Breast epithelium (tissue), 4 donors: ENCODE measurements at regions not wholly inside any gene's neighbourhood (a gene's known extent, or its start where the extent isn't known, plus 50 kb on each side); places are given as distances from the start of the nearest gene placed in this dataset.
"Not testable (repeated sequence)": the region's sequence is repeated elsewhere in the genome, so short reads cannot be mapped to it uniquely, and the experiment has no call there.

Source experiments
- DNase-seq, 2 donors: peaks; one replicate each; pipeline ENCODE4 v3.0.0-alpha.2; 2019; ENCODE audit warnings: low spot score in 2 of 2
- H3K27ac ChIP-seq, 2 donors: fragments of 200-600 bp; sonication (generic) in 1 of 2; one replicate each; pipeline ENCODE4 v1.5.1; 2016 to 2019; ENCODE audit warnings: mild to moderate bottlenecking in 1 of 2
- H3K27me3 ChIP-seq, 2 donors: fragments of 200-600 bp; sonication (generic) in 1 of 2; one replicate each; pipeline versions ENCODE4 v1.5.1 to v1.6.0; 2017 to 2019; ENCODE audit warnings: control low read depth in 1 of 2, mild to moderate bottlenecking in 1 of 2
- H3K36me3 ChIP-seq: fragments of 200-600 bp; one replicate; pipeline ENCODE4 v1.5.1; 2019
- H3K4me1 ChIP-seq, 2 donors: fragments of 200-600 bp; sonication (generic); one replicate each; pipeline ENCODE4 v1.5.1; 2016 to 2019; ENCODE audit warnings: control low read depth in 1 of 2
- H3K4me3 ChIP-seq, 3 donors: fragments of 200-600 bp; sonication (generic); 1 replicate in 2 of 3; 2 replicates in 1 of 3; pipeline ENCODE4 v1.5.1; 2016 to 2019; ENCODE audit warnings: mild to moderate bottlenecking in 3 of 3, moderate library complexity in 2 of 3
- H3K9me3 ChIP-seq, 2 donors: fragments of 200-600 bp; sonication (generic) in 1 of 2; one replicate each; pipeline ENCODE4 v1.5.1; 2016 to 2019; ENCODE audit warnings: control low read depth in 1 of 2
- CTCF ChIP-seq, 3 donors: fragments of 450-650 bp; IDR thresholded peaks; one replicate each; pipeline ENCODE4 v1.5.1; 2016 to 2017; ENCODE audit warnings: antibody characterized with exemption in 3 of 3, mild to moderate bottlenecking in 3 of 3, moderate library complexity in 3 of 3
- POLR2A ChIP-seq: fragments of 450-650 bp; IDR thresholded peaks from one replicate; pipeline ENCODE4 v1.6.1; 2016; ENCODE audit warnings: antibody characterized with exemption, mild to moderate bottlenecking, moderate library complexity
- POLR2AphosphoS5 ChIP-seq, 3 donors: sonication (generic); formaldehyde crosslinking; IDR thresholded peaks; one replicate each; pipeline ENCODE4 v1.6.1; 2017; ENCODE audit warnings: antibody characterized with exemption in 3 of 3
- intact Hi-C: fragments of 100-400 bp; cut with DNase I; formaldehyde crosslinking; loops from one replicate; pipeline ENCODE4 v1.15.1; 2023; ENCODE audit warnings: low total_unique reads

- Histone ChIP-seq H3K4me3 (no peak overlapping the region), H3K27ac (no peak overlapping the region), H3K9me3 (no peaks in the 10 kb centered on the region), H3K36me3 (no peaks in the 10 kb centered on the region), H3K27me3 (no peaks in the 10 kb centered on the region), H3K4me1 (no peaks in the 10 kb centered on the region)
- intact Hi-C loops, result no loop called here
- no peak for DNase-seq
- TF ChIP-seq CTCF (IDR thresholded peaks at IDR 0.05), result no peak
- TF ChIP-seq POLR2A, result no peak
- TF ChIP-seq POLR2AphosphoS5 (IDR thresholded peaks at IDR 0.05), result no peak
Observed at GRCh38 chr21:17390569-17390968, 122.3 kb upstream of the CXADR start.

GRCh38 chr21:17391811-17392340 is 121.0 kb upstream of the CXADR start:
- Histone ChIP-seq H3K9me3 (no peaks in the 10 kb centered on the region), H3K27ac (no peak overlapping the region), H3K4me1 (no peaks in the 10 kb centered on the region), H3K27me3 (no peaks in the 10 kb centered on the region), H3K36me3 (no peaks in the 10 kb centered on the region), H3K4me3 (no peak overlapping the region)
- no peak for DNase-seq
- TF ChIP-seq POLR2A (no peak), CTCF (IDR thresholded peaks at IDR 0.05) (no peak), POLR2AphosphoS5 (IDR thresholded peaks at IDR 0.05) (no peak)
- intact Hi-C loops, result no loop called here

GRCh38 chr21:17393413-17393812 is 119.4 kb upstream of the CXADR start:
- intact Hi-C loops, result no loop called here
- Histone ChIP-seq H3K27ac (no peak overlapping the region), H3K4me1 (no peaks in the 10 kb centered on the region), H3K9me3 (no peaks in the 10 kb centered on the region), H3K27me3 (no peaks in the 10 kb centered on the region), H3K36me3 (no peaks in the 10 kb centered on the region), H3K4me3 (no peak overlapping the region)
- TF ChIP-seq POLR2A (no peak), POLR2AphosphoS5 (IDR thresholded peaks at IDR 0.05) (no peak), CTCF (IDR thresholded peaks at IDR 0.05) (no peak)
- DNase-seq, result no peak

GRCh38 chr21:17396948-17397347 is 115.9 kb upstream of the CXADR start:
- Histone ChIP-seq H3K4me1 (no peaks in the 10 kb centered on the region), H3K27me3 (no peaks in the 10 kb centered on the region), H3K36me3 (no peaks in the 10 kb centered on the region), H3K4me3 (no peak overlapping the region), H3K9me3 (no peaks in the 10 kb centered on the region), H3K27ac (no peak overlapping the region)
- no peak for DNase-seq
- intact Hi-C loops, result no loop called here
- TF ChIP-seq POLR2AphosphoS5 (IDR thresholded peaks at IDR 0.05) (no peak), POLR2A (no peak), CTCF (IDR thresholded peaks at IDR 0.05) (no peak)

- H3K4me3 ChIP-seq, result no peak overlapping the region
- H3K27me3 ChIP-seq, result no peaks in the 10 kb centered on the region
- H3K36me3 ChIP-seq, result no peaks in the 10 kb centered on the region
- no peaks in the 10 kb centered on the region for H3K4me1 ChIP-seq
- TF ChIP-seq CTCF (IDR thresholded peaks at IDR 0.05) (no peak), POLR2A (no peak), POLR2AphosphoS5 (IDR thresholded peaks at IDR 0.05) (no peak)
- DNase-seq, result no peak
- no peak overlapping the region for H3K27ac ChIP-seq
- no peaks in the 10 kb centered on the region for H3K9me3 ChIP-seq
- intact Hi-C loops, result no loop called here
Observed at GRCh38 chr21:17397703-17398102, 115.1 kb upstream of the CXADR start.

- H3K36me3 ChIP-seq, intact Hi-C loops, H3K27ac ChIP-seq, H3K4me3 ChIP-seq, H3K4me1 ChIP-seq, DNase-seq, H3K27me3 ChIP-seq, H3K9me3 ChIP-seq: not testable (repeated sequence)
Observed at GRCh38 chr21:17398954-17399353, 113.9 kb upstream of the CXADR start.
